ENCODE measurements at regions not wholly inside any gene's neighbourhood (a gene's known extent, or its start where the extent isn't known, plus 50 kb on each side); places are given as distances from the start of the nearest gene placed in this dataset.
"Not testable (repeated sequence)": the region's sequence is repeated elsewhere in the genome, so short reads cannot be mapped to it uniquely, and the experiment has no call there.

- Histone ChIP-seq H3K36me3 (ENCODE audit: low read depth) (no peaks in the 10 kb centered on the region), H3K4me3 (no peak overlapping the region), H3K4me1 (ENCODE audit: low read depth) (peaks cover 7% of the 10 kb centered on the region), H3K9me3 (no peaks in the 10 kb centered on the region)
- TF ChIP-seq, protein P1, sequence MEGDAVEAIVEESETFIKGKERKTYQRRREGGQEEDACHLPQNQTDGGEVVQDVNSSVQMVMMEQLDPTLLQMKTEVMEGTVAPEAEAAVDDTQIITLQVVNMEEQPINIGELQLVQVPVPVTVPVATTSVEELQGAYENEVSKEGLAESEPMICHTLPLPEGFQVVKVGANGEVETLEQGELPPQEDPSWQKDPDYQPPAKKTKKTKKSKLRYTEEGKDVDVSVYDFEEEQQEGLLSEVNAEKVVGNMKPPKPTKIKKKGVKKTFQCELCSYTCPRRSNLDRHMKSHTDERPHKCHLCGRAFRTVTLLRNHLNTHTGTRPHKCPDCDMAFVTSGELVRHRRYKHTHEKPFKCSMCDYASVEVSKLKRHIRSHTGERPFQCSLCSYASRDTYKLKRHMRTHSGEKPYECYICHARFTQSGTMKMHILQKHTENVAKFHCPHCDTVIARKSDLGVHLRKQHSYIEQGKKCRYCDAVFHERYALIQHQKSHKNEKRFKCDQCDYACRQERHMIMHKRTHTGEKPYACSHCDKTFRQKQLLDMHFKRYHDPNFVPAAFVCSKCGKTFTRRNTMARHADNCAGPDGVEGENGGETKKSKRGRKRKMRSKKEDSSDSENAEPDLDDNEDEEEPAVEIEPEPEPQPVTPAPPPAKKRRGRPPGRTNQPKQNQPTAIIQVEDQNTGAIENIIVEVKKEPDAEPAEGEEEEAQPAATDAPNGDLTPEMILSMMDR (IDR thresholded peaks at IDR 0.05): no peak
- intact Hi-C loops (cut with DNase I, micrococcal nuclease): no loop called here
- no peak for ATAC-seq
- no peak for DNase-seq
Observed at GRCh38 chr18:79591032-79591308, 88.6 kb upstream of the CTDP1 start.

DNA sequence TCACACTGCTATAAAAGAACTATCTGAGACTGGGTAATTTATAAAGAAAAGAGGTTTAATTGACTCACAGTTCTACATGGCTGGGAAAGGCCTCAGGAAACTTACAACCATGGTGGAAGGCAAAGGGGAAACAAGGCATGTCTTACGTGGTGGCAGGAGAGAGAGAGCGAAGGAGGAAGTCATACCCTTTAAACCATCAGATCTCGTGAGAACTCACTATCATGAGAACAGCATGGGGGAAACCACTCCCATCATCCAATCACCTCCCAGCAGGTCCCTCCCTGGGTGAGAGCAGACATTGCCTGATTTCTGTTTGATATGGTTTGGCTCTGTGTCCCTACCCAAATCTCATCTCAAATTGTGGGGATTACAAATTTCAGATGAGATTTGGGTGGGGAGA is 86.9 kb upstream of the CTDP1 start:
- H3K4me3 ChIP-seq; H3K4me1 ChIP-seq (ENCODE audit: low read depth); ATAC-seq; H3K36me3 ChIP-seq (ENCODE audit: low read depth); H3K9me3 ChIP-seq; intact Hi-C loops (cut with DNase I, micrococcal nuclease); DNase-seq: not testable (repeated sequence)

GRCh38 chr18:79595876-79596374 is 83.7 kb upstream of the CTDP1 start:
- intact Hi-C loops (cut with DNase I, micrococcal nuclease): no loop called here
- Histone ChIP-seq H3K4me3 (no peak overlapping the region), H3K36me3 (ENCODE audit: low read depth) (no peaks in the 10 kb centered on the region), H3K4me1 (ENCODE audit: low read depth) (no peaks in the 10 kb centered on the region), H3K9me3 (no peaks in the 10 kb centered on the region)
- ATAC-seq: no peak
- TF ChIP-seq, protein P1 (IDR thresholded peaks at IDR 0.05): no peak
- peak in 2 of 3 donors; percentile 1 to 20 for DNase-seq

DNA sequence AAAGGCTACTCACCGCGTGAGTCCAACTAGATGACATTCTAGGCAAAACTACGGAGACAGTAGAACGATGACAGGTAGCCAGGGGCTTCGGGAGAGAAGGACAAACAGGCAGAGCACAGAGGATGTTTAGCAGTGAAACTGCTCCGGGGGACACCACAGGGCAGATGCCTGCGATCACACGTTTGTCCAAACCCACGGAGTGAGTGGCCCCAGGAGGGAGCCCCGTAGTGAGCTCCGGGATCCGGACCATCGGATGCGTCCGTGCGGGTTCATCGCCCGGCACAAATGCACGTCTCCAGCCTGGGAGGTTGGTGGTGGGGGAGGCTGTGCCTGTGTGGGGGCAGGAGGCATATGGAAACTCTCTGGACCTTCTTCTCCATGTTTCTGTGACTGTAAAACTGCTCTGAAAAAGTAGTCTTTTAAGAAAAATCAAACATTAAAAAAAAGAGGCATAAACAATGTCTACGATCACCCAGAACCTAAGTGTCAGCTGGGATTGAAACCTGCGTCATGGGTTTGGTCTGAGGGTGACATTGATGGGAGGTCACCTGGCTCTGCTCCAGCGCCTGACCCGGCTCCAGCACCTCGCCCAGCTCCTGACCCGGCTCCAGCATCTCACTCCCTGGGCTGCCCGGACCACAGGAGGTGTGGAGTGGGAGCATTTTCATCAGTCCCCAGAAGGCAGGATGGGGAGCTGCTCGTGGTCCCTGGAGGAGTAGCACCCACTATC is 83.0 kb upstream of the CTDP1 start:
- ATAC-seq (no peak), DNase-seq (peak in 2 of 3 donors; percentile 3 to 34)
- Histone ChIP-seq H3K9me3 (no peaks in the 10 kb centered on the region), H3K4me1 (ENCODE audit: low read depth) (no peaks in the 10 kb centered on the region), H3K36me3 (ENCODE audit: low read depth) (no peaks in the 10 kb centered on the region), H3K4me3 (no peak overlapping the region)
- TF ChIP-seq, protein P1 (IDR thresholded peaks at IDR 0.05): no peak
- intact Hi-C loops (cut with DNase I, micrococcal nuclease): no loop called here

DNA sequence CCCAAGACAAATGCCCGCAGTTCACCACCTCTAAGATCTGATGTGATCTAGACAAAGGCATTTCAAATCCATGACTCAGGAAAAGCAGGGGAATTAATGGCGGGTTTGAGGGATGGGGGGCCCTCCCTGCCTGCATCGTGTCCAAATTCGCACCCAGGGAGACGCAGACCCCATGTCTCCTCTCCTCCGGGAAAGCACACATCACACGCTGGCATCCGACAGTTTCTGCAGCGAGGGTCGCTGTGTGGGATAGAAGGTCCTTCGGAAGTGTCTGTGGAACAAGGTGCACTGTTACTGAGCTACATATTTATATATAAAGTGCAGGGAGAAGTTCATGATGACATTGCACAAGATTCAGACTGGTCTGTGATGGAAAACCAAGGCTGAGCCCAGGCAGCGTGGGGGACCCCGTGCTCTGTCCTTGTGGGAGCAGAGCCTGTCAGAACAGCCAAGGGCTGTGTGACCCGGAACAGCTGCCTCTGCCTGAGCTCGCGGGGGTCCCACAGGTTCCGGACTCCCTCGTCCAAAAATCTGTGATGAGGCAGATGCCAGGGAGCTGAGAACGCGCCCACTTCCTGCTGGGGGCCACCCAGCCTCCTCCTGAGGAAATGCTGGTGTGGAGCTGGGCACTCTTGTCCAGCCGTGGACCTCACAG is 82.3 kb upstream of the CTDP1 start:
- ATAC-seq: no peak
- DNase-seq: peak in 1 of 3 donors; percentile 25

More for the DNA sequence above, 82.3 kb upstream of the CTDP1 start:
- Histone ChIP-seq H3K4me1 (ENCODE audit: low read depth) (no peaks in the 10 kb centered on the region), H3K4me3 (no peak overlapping the region), H3K36me3 (ENCODE audit: low read depth) (no peaks in the 10 kb centered on the region), H3K9me3 (no peaks in the 10 kb centered on the region)
- TF ChIP-seq, protein P1 (IDR thresholded peaks at IDR 0.05): no peak
- intact Hi-C loops (cut with DNase I, micrococcal nuclease): no loop called here

Data from mucosa of descending colon (tissue), 3 donors.